ENCODE measurements at regions not wholly inside any gene's neighbourhood (a gene's known extent, or its start where the extent isn't known, plus 50 kb on each side); places are given as distances from the start of the nearest gene placed in this dataset.

DNA sequence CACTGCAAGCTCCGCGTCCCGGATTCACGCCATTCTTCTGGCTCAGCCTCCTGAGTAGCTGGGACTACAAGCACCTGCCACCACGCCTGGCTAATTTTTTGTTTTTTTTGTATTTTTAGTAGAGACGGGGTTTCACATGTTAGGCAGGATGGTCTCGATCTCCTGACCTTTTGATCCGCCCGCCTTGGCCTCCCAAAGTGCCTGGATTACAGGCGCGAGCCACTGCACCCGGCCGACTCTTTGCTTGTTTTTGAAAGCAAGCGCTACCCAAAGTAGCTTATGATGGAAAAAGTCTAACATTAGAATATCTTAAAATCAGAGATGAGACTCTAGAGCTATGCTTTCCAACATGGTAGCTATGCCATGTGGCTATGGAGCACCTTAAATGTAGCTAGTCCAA, 585.5 kb upstream of the ITGA1 start:
- H3K4me1 Mint-ChIP-seq (ENCODE audit: low read depth), result no peaks in the 10 kb centered on the region
- H3K27ac Mint-ChIP-seq (ENCODE audit: unreplicated experiment), result no peak overlapping the region
- DNase-seq (ENCODE audit: low spot score), result no peak
- H3K36me3 Mint-ChIP-seq (ENCODE audit: low read depth), result no peaks in the 10 kb centered on the region
- peaks cover 2% of the 10 kb centered on the region for H3K27me3 Mint-ChIP-seq (ENCODE audit: low read depth)
- TF ChIP-seq, protein P1, sequence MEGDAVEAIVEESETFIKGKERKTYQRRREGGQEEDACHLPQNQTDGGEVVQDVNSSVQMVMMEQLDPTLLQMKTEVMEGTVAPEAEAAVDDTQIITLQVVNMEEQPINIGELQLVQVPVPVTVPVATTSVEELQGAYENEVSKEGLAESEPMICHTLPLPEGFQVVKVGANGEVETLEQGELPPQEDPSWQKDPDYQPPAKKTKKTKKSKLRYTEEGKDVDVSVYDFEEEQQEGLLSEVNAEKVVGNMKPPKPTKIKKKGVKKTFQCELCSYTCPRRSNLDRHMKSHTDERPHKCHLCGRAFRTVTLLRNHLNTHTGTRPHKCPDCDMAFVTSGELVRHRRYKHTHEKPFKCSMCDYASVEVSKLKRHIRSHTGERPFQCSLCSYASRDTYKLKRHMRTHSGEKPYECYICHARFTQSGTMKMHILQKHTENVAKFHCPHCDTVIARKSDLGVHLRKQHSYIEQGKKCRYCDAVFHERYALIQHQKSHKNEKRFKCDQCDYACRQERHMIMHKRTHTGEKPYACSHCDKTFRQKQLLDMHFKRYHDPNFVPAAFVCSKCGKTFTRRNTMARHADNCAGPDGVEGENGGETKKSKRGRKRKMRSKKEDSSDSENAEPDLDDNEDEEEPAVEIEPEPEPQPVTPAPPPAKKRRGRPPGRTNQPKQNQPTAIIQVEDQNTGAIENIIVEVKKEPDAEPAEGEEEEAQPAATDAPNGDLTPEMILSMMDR (IDR thresholded peaks at IDR 0.05), result no peak
- no peaks in the 10 kb centered on the region for H3K9me3 Mint-ChIP-seq (ENCODE audit: low read depth)
- no peak overlapping the region for H3K4me3 Mint-ChIP-seq (ENCODE audit: unreplicated experiment)

DNA sequence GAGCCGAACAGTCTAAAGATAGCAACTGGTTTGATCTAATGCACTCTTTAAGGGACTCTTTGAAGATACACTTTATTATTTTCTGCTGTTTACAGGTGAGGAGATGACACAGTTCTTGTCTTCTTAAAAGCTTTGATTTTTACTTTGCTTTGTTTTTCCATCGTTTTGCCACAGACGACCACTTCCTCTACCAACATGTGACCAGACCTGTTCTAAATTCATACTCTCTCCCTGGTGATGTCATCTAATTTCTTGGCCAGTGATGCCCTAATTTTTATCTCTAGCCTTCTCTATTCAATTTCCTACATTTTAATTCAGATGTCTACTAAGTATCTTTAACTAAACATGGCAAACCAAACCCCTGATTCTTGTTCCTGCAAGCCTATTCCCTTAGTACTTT, 583.4 kb upstream of the ITGA1 start:
- peaks cover 5% of the 10 kb centered on the region for H3K27me3 Mint-ChIP-seq (ENCODE audit: low read depth)
- no peak overlapping the region for H3K4me3 Mint-ChIP-seq (ENCODE audit: unreplicated experiment)
- TF ChIP-seq, protein P1 (IDR thresholded peaks at IDR 0.05), result no peak
- no peak overlapping the region for H3K27ac Mint-ChIP-seq (ENCODE audit: unreplicated experiment)
- H3K36me3 Mint-ChIP-seq (ENCODE audit: low read depth), result no peaks in the 10 kb centered on the region
- no peaks in the 10 kb centered on the region for H3K9me3 Mint-ChIP-seq (ENCODE audit: low read depth)
- H3K4me1 Mint-ChIP-seq (ENCODE audit: low read depth), result no peaks in the 10 kb centered on the region
- no peak for DNase-seq (ENCODE audit: low spot score)
